T-helper 17 cell (primary cell): ENCODE measurements at regions not wholly inside any gene's neighbourhood (a gene's known extent, or its start where the extent isn't known, plus 50 kb on each side); places are given as distances from the start of the nearest gene placed in this dataset.
"Not testable (repeated sequence)": the region's sequence is repeated elsewhere in the genome, so short reads cannot be mapped to it uniquely, and the experiment has no call there.

ENCODE experiments used
- ATAC-seq: fragments of 150-1000 bp; cut with Tn5 transposase; 2 replicates; pipeline ENCODE4 v1.10.0; 2021; ENCODE audit warnings: mild to moderate bottlenecking, moderate library complexity
- DNase-seq, 3 donors: peaks; one replicate each; pipeline versions ENCODE4 v3.0.0 to v3.0.0-alpha.2; 2020 to 2021
- H3K9me3 ChIP-seq: one replicate; pipeline ENCODE4 v1.7.0; 2013; ENCODE audit warnings: low read length, mild to moderate bottlenecking; ENCODE audit not compliant: control insufficient read depth, poor library complexity, severe bottlenecking
- H3K27ac Mint-ChIP-seq: one replicate; pipeline ENCODE4 v1.8.0; 2022; ENCODE audit warnings: mild to moderate bottlenecking, moderate library complexity, mixed read lengths
- H3K27me3 Mint-ChIP-seq: one replicate; pipeline ENCODE4 v1.8.0; 2022; ENCODE audit warnings: mixed read lengths
- H3K36me3 Mint-ChIP-seq: one replicate; pipeline ENCODE4 v1.8.0; 2022; ENCODE audit warnings: low read depth, mixed read lengths
- H3K4me1 Mint-ChIP-seq: one replicate; pipeline ENCODE4 v1.8.0; 2022; ENCODE audit warnings: mild to moderate bottlenecking, mixed read lengths
- H3K4me3 Mint-ChIP-seq: one replicate; pipeline ENCODE4 v1.8.0; 2022; ENCODE audit warnings: mild to moderate bottlenecking, moderate library complexity, mixed read lengths

DNA sequence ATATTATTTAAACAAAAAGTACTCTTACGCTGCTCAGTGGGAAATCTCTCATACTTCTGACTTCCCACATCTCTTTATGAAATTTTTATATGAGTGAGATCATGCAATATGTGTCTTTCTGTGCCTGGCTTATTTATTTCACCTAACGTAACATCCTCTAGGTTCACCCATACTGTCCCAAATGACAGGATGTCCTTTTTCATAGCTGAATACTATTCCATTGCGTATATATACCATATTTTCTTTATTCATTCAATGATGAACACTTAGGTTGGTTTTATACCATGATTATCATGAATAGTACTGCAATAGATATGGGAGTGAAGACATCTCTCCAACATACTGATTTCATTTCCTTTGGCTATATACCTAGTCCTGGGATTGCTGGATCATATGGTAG, 57.8 kb upstream of the TPP2 start:
- no peaks in the 10 kb centered on the region for H3K9me3 ChIP-seq
- peaks cover 29% of the 10 kb centered on the region for H3K27me3 Mint-ChIP-seq
- no peaks in the 10 kb centered on the region for H3K36me3 Mint-ChIP-seq
- DNase-seq (no peak), ATAC-seq (no peak)
- H3K4me3 Mint-ChIP-seq, result no peak overlapping the region
- H3K27ac Mint-ChIP-seq, result no peak overlapping the region
- H3K4me1 Mint-ChIP-seq, result no peaks in the 10 kb centered on the region

DNA sequence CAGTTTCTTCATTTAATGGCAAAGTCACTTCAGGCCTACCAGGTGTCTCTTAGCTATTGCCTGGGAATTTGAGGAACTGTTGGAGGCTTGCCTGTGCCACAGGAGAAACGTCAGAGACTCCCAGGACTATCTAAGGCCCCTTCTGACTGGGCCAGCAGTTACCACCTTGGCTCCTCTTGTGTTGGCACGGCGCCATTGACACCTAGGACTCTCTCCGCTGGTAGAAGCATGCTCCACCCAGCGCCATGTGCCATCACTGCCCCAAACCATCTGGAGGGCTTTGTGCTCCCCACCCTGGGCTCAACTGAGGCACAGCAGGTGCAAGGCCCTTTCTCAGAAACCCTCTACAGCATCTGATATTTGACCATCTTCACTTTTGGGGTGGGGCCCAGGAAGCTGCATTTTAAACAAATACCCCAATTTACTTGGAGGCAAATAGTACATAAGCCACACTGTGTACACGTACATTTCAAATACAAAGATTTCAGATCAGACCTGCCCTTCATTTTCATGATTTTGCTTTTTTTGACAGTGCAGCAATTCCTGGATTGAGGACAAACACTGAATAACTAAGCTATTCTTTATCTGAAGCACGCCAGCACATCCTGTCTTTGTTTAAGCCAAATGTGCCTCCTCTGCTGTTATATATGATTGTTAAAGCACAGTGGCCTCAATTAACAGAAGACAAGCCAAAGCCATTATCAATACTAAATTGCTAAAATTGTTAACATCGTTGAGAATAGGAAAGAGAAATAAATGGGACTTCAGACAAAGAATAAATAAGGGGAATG, 59.9 kb upstream of the TPP2 start:
- peaks cover 39% of the 10 kb centered on the region for H3K27me3 Mint-ChIP-seq
- no peaks in the 10 kb centered on the region for H3K4me1 Mint-ChIP-seq
- DNase-seq, result no peak
- H3K36me3 Mint-ChIP-seq, result no peaks in the 10 kb centered on the region
- no peak overlapping the region for H3K4me3 Mint-ChIP-seq
- no peak overlapping the region for H3K27ac Mint-ChIP-seq
- no peak for ATAC-seq
- H3K9me3 ChIP-seq, result no peaks in the 10 kb centered on the region

DNA sequence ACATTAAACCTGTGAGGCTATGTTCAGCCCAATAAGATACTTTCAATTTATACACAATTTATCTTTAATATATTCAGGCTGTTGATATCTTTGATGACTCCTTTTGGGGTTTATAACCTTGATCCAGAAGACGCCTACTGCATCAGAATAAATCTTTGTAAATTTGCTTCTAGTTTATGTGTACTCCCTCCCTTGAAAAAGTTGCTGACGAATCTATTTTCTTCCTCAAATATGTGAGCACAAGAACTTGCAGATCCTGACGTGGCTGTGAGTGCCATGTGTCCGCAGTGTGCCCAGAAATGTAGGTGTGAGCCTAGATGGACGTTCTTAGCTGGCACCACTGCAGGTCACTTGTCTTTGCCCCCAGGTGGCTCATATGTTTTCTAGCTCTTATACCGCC, 60.6 kb upstream of the TPP2 start:
- H3K27ac Mint-ChIP-seq, result no peak overlapping the region
- DNase-seq (no peak), ATAC-seq (no peak)
- H3K27me3 Mint-ChIP-seq, result peaks cover 39% of the 10 kb centered on the region
- H3K36me3 Mint-ChIP-seq, result no peaks in the 10 kb centered on the region
- H3K9me3 ChIP-seq, result no peaks in the 10 kb centered on the region
- no peaks in the 10 kb centered on the region for H3K4me1 Mint-ChIP-seq
- H3K4me3 Mint-ChIP-seq, result no peak overlapping the region

DNA sequence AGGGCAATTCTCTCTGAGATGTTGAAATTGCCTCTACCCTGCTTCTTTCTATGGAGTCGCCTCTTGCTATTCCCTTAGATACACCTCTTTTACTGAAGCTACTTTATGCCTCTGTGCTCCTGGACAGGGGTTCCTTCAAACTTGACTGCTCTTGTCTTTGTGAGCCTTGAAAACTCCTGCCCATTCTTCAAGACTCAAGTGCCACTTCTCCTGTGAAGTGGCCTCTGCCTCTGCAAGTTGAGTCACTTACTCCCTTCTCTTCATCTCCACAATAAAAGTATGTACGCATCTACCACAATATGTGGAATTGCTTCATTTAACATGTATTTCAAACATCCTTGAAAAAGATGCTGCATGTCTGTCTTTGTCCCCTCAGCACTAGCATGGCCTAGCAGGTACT, 66.0 kb upstream of the TPP2 start:
- ATAC-seq, result no peak
- DNase-seq, result no peak
- H3K27ac Mint-ChIP-seq, result no peak overlapping the region
- H3K27me3 Mint-ChIP-seq, result peaks cover 27% of the 10 kb centered on the region
- H3K4me1 Mint-ChIP-seq, result no peaks in the 10 kb centered on the region
- H3K36me3 Mint-ChIP-seq, result no peaks in the 10 kb centered on the region
- H3K9me3 ChIP-seq, result no peaks in the 10 kb centered on the region
- H3K4me3 Mint-ChIP-seq, result no peak overlapping the region

DNA sequence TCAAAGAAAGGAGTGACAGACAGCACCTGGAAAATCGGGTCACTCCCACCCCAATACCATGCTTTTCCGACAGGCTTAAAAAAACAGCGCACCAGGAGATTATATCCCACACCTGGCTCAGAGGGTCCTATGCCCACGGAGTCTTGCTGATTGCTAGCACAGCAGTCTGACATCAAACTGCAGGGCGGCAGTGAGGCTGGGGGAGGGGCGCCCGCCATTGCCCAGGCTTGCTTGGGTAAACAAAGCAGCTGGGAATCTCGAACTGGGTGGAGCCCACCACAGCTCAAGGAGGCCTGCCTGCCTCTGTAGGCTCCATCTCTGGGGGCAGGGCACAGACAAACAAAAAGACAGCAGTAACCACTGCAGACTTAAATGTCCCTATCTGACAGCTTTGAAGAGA, 74.5 kb upstream of the TPP2 start:
- ATAC-seq, H3K9me3 ChIP-seq, H3K36me3 Mint-ChIP-seq, DNase-seq, H3K4me1 Mint-ChIP-seq, H3K4me3 Mint-ChIP-seq, H3K27ac Mint-ChIP-seq: not testable (repeated sequence)
- H3K27me3 Mint-ChIP-seq, result peaks cover 18% of the 10 kb centered on the region

DNA sequence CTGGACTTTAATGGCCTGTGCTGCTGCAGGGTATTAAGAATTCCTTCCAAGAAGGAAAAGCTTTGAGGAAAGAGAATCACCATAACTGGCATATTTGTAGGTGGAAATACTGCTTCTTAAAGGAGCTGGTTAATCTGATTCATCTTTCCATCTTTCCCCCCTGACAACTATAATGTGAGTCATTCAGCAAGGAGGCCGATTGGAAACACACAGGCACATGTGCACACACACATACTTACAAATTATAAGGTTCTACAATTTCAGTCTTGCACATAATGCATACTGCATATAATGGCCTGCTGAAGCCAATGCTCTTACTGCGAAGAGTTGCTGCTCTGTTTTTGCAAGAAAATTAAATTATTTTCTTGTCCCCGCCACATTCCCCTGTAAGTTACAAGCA, 78.8 kb upstream of the TPP2 start:
- no peak for DNase-seq

DNA sequence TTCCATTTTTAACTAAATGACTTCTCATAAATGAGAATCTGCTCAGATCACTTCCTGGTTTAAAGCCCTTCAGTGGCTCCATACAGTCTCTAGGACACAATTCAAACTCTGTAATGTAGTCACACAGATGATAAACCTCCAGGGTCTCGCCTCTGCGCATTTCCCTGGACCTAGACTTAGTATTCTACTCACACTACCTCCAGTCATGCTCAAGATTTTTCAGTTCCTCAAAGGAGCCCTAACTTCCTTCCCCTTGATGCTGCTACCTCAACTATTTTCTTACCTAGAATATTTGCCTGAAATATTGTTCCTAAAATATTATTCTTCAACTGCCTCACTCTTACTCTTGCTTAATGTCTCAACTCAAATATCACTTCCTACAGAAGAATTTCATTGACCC, 86.7 kb upstream of the TPP2 start:
- H3K4me1 Mint-ChIP-seq, result no peaks in the 10 kb centered on the region
- ATAC-seq, result no peak
- H3K4me3 Mint-ChIP-seq, result no peak overlapping the region
- peaks cover 15% of the 10 kb centered on the region for H3K27me3 Mint-ChIP-seq
- H3K36me3 Mint-ChIP-seq, result no peaks in the 10 kb centered on the region
- H3K27ac Mint-ChIP-seq, result no peak overlapping the region
- H3K9me3 ChIP-seq, result no peaks in the 10 kb centered on the region
- no peak for DNase-seq

More for the DNA sequence above, 78.8 kb upstream of the TPP2 start:
- no peak for ATAC-seq
- Mint-ChIP-seq H3K4me3 (no peak overlapping the region), H3K27me3 (peaks cover 36% of the 10 kb centered on the region), H3K4me1 (peaks cover 8% of the 10 kb centered on the region), H3K36me3 (peaks cover 7% of the 10 kb centered on the region), H3K27ac (no peak overlapping the region)
- no peaks in the 10 kb centered on the region for H3K9me3 ChIP-seq

DNA sequence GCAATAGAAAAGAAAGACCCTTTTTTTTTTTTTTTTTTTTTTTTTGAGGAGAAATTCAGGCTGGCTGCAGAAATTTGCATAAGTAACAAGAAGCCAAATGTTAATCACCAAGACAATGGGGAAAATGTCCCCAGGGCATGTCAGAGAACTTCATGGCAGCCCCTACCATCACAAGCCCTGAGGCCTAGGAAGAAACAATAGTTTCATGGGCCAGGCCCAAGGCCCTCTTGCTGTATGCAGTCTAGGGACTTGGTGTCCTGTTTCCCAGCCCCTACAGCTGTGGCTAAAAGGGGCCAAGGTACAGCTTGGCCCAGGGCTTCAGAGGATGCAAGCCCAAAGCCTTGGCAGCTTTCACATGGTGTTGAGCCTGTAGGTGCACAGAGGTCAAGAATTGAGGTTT, 88.4 kb upstream of the TPP2 start:
- H3K9me3 ChIP-seq, result no peaks in the 10 kb centered on the region
- H3K4me1 Mint-ChIP-seq, result no peaks in the 10 kb centered on the region
- ATAC-seq (no peak), DNase-seq (no peak)
- H3K36me3 Mint-ChIP-seq, result no peaks in the 10 kb centered on the region
- peaks cover 10% of the 10 kb centered on the region for H3K27me3 Mint-ChIP-seq
- H3K4me3 Mint-ChIP-seq, result no peak overlapping the region
- H3K27ac Mint-ChIP-seq, result no peak overlapping the region

DNA sequence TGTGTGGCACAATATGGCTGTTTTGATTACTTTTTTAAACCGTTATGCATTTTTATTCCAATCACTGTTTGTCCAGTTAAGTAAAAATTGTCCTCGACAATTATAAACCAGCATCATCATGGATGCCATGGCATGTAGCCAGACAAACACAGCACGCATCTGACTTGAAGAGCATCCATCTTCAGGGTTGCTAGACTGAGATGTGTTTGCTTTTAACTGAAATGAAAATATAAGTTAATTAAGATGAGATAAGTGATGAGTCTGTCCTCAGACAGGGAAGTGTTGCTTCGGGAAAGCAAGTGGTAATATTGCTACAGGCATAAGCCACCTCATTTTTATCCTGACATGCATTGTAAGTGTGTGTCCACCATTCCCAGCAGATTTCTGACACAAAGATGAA, 92.8 kb upstream of the TPP2 start:
- no peak for DNase-seq
- no peaks in the 10 kb centered on the region for H3K36me3 Mint-ChIP-seq
- peaks cover 22% of the 10 kb centered on the region for H3K27me3 Mint-ChIP-seq
- H3K4me1 Mint-ChIP-seq, result no peaks in the 10 kb centered on the region
- no peak overlapping the region for H3K27ac Mint-ChIP-seq
- no peaks in the 10 kb centered on the region for H3K9me3 ChIP-seq
- H3K4me3 Mint-ChIP-seq, result no peak overlapping the region
- ATAC-seq, result no peak

DNA sequence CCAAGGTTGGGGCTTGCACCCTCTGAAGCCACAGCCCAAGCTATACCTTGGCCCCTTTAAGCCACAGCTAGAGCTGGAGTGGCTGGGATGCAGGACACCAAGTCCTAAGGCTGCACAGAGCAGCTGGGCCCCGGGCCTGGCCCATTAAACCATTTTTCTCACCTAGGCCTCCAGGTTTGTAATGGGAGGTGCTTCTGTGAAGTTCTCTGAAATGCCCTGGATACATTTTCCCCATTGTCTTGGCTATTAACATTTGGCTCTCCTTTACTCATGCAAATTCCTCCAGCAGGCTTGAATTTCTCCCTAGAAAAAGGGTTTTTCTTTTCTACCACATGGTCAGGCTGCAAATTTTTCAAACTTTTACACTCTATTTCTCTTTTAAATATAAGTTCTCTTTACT, 93.8 kb upstream of the FGF14 start:
- peaks cover 28% of the 10 kb centered on the region for H3K27me3 Mint-ChIP-seq
- H3K27ac Mint-ChIP-seq, result no peak overlapping the region
- no peaks in the 10 kb centered on the region for H3K9me3 ChIP-seq
- peaks cover 2% of the 10 kb centered on the region for H3K36me3 Mint-ChIP-seq
- no peak overlapping the region for H3K4me3 Mint-ChIP-seq
- no peak for DNase-seq
- no peak for ATAC-seq
- no peaks in the 10 kb centered on the region for H3K4me1 Mint-ChIP-seq

DNA sequence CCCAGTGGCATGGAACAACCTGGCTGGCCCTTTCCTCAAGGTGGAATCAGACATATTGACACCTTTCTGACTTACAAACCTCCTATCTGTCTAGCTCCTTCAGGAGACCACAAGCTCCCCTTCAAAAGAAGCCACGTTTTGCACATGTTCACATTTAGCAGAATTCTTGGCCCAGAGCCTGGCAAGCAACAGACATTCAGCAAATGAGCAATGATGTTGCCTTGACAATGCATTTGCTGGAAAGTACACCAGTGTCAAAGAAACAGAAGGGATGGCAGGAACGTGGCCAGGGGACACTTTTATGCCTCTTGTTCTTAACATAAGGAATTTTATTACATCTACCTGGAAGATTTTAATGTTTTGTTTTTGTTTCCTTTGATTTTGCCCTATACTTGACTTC, 85.5 kb upstream of the FGF14 start:
- no peak for ATAC-seq

DNA sequence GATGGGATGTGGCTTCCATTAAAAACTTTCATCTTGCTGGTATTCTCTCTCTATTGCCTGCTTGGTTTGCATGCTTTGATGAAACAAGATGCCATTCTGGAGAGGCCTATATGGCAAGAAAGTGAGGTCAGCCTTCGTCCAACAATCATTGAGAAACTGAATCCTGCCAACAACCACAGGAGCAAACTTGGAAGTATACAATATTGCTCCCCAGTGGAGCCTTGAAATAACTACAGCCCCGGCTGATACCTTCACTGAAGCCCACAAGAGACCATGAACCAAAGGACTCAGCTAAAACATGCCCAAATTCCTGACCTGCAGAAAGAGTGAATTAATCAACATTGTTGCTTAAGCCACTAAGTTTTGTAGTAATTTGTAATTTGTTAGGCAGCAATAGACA, 82.5 kb upstream of the FGF14 start:
- no peak for ATAC-seq
- Mint-ChIP-seq H3K36me3 (no peaks in the 10 kb centered on the region), H3K4me3 (no peak overlapping the region), H3K4me1 (no peaks in the 10 kb centered on the region), H3K27me3 (peaks cover 19% of the 10 kb centered on the region), H3K27ac (no peak overlapping the region)
- H3K9me3 ChIP-seq, result no peaks in the 10 kb centered on the region
- DNase-seq, result no peak

More for the DNA sequence above, 85.5 kb upstream of the FGF14 start:
- no peaks in the 10 kb centered on the region for H3K36me3 Mint-ChIP-seq
- no peaks in the 10 kb centered on the region for H3K4me1 Mint-ChIP-seq
- no peak overlapping the region for H3K4me3 Mint-ChIP-seq
- H3K27ac Mint-ChIP-seq, result no peak overlapping the region
- no peaks in the 10 kb centered on the region for H3K9me3 ChIP-seq
- peaks cover 24% of the 10 kb centered on the region for H3K27me3 Mint-ChIP-seq
- DNase-seq, result no peak

DNA sequence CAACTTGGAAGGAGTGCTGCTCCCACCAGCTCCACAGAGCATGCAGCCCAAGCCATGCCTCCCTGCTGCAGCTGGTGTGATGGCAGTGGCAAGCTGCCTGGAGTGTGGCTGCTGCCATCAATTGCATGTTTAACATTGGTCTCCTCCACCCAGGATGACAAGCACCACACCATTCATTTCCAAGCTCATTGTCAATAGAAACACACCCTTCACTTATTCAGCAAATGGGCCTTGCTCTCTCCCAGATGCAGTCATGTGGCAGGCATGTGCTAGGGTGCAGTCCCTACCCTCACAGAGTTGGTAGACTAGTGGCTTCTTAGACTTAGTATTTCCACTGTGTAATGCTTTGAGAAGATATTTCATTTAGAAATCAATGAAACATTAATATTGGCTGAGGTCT, 70.8 kb upstream of the FGF14 start:
- no peaks in the 10 kb centered on the region for H3K9me3 ChIP-seq
- Mint-ChIP-seq H3K27me3 (peaks cover 30% of the 10 kb centered on the region), H3K27ac (no peak overlapping the region), H3K4me1 (no peaks in the 10 kb centered on the region), H3K4me3 (no peak overlapping the region), H3K36me3 (peaks cover 3% of the 10 kb centered on the region)
- DNase-seq, result no peak
- no peak for ATAC-seq

DNA sequence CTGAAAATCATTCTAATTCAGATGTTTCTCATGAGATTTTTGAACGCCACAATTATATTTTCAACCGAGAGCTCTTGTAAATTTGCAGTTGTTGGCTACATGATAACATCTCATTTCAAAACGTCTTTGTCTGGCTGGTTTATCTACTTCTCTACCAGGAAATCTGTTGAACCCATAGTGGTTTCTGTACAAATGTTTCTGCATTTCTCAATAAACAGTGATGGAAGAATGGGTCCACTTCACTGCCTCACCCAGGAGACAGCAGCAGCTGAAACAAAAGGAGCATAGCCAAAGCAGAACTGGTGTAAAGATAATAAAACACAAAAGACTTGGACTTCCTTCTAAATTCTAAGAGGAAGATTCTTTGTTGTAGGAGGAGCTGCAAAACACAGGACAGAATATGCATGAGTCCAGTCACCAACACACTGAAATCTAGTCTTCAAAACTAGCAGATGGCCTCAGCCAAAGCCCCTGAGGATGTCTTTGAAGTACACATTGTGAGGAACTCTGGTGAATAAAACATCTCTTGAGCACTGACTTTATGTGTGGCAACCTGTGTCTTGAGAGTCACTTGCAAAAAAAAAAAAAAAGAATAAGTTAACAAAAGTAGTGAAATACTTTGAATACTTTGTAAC, 68.6 kb upstream of the FGF14 start:
- ATAC-seq (no peak), DNase-seq (no peak)
- H3K27ac Mint-ChIP-seq, result no peak overlapping the region
- H3K9me3 ChIP-seq, result no peaks in the 10 kb centered on the region
- H3K4me3 Mint-ChIP-seq, result no peak overlapping the region
- H3K4me1 Mint-ChIP-seq, result no peaks in the 10 kb centered on the region
- peaks cover 6% of the 10 kb centered on the region for H3K36me3 Mint-ChIP-seq
- H3K27me3 Mint-ChIP-seq, result peaks cover 28% of the 10 kb centered on the region
